Endothelial cell of umbilical vein (primary cell): ENCODE measurements at regions not wholly inside any gene's neighbourhood (a gene's known extent, or its start where the extent isn't known, plus 50 kb on each side); places are given as distances from the start of the nearest gene placed in this dataset.
"Not testable (repeated sequence)": the region's sequence is repeated elsewhere in the genome, so short reads cannot be mapped to it uniquely, and the experiment has no call there.

Experiments used
- BruUV-seq: library from RNA; stranded (reverse); fragments of 400-500 nt; replicated peaks from 2 replicates; lab custom pipeline; 2021; lab: Mats Ljungman, UMichigan
- CTCF ChIA-PET: fragments of 300-600, 350-600 bp; sonication (Branson Sonifier 250); formaldehyde crosslinking; loops from one replicate; lab custom pipeline; 2021; ENCODE audit warnings: antibody characterized with exemption, inconsistent platforms; lab: Charles Lee
- POLR2A ChIA-PET: fragments of 300-600, 350-600 bp; sonication (Branson Sonifier 250); formaldehyde crosslinking; loops from one replicate; lab custom pipeline; 2021; ENCODE audit warnings: antibody characterized with exemption, inconsistent platforms; lab: Charles Lee
- DNase-seq: peaks from one replicate; pipeline ENCODE4 v3.0.0-alpha.2; 2011; ENCODE audit warnings: low read depth, low spot score
- FAIRE-seq: peaks from 2 replicates; lab custom pipeline; 2011; peaks lifted over from hg19 to GRCh38; lab: Jason Lieb, UNC
- H2AFZ ChIP-seq: 2 replicates; pipeline ENCODE4 v1.6.0; 2012; ENCODE audit warnings: low read depth, low read length, control low read depth, inconsistent platforms
- H3K27ac ChIP-seq: 2 replicates; pipeline ENCODE4 v1.5.1; 2011; ENCODE audit warnings: low read depth, mild to moderate bottlenecking, control low read depth, low read length, moderate library complexity; ENCODE audit not compliant: insufficient read depth
- H3K27me3 ChIP-seq, 2 experiments: 2 replicates each; pipeline versions ENCODE4 v1.6.0 to v1.6.1; 2011; ENCODE audit warnings: low read length in 2 of 2, mixed read lengths in 1 of 2; ENCODE audit not compliant: control insufficient read depth in 2 of 2, insufficient read depth in 2 of 2
- H3K36me3 ChIP-seq, 2 experiments: 2 replicates in 1 of 2; 3 replicates in 1 of 2; pipeline ENCODE4 v1.5.1; 2011; ENCODE audit warnings: low read length in 2 of 2, mild to moderate bottlenecking in 1 of 2, moderate library complexity in 1 of 2; ENCODE audit not compliant: control insufficient read depth in 2 of 2, insufficient read depth in 2 of 2; ENCODE audit errors: extremely low read depth in 1 of 2
- H3K4me1 ChIP-seq: 3 replicates; pipeline ENCODE4 v1.5.1; 2011; ENCODE audit warnings: mild to moderate bottlenecking, low read length; ENCODE audit not compliant: control insufficient read depth, insufficient read depth; ENCODE audit errors: extremely low read depth
- H3K4me2 ChIP-seq: 2 replicates; pipeline ENCODE4 v1.6.1; 2011; ENCODE audit warnings: low read length, control low read depth, mixed read lengths; ENCODE audit not compliant: insufficient read depth
- H3K4me3 ChIP-seq, 3 experiments: fragments of 200-600 bp in 1 of 3; sonication (generic), shearing (Covaris generic) in 1 of 3; replicated peaks in 1 of 3; 2 replicates each; pipeline ENCODE4 v1.5.1; 2011 to 2016; ENCODE audit warnings: control low read depth in 3 of 3, low read length in 3 of 3, mild to moderate bottlenecking in 2 of 3, inconsistent platforms in 1 of 3, low read depth in 1 of 3, moderate library complexity in 1 of 3; ENCODE audit not compliant: insufficient read depth in 1 of 3
- H3K79me2 ChIP-seq: 2 replicates; pipeline ENCODE4 v1.6.0; 2012; ENCODE audit warnings: low read length, inconsistent platforms; ENCODE audit not compliant: control insufficient read depth, insufficient read depth
- H3K9ac ChIP-seq: replicated peaks from 2 replicates; pipeline ENCODE3; 2011; ENCODE audit warnings: low read length, control low read depth; ENCODE audit not compliant: insufficient read depth; ENCODE audit errors: extremely low read depth
- H3K9me1 ChIP-seq: replicated peaks from 3 replicates; pipeline ENCODE4 v1.6.0; 2011; ENCODE audit warnings: mild to moderate bottlenecking, low read length; ENCODE audit not compliant: control insufficient read depth, insufficient read depth; ENCODE audit errors: extremely low read depth
- H3K9me3 ChIP-seq: replicated peaks from 2 replicates; pipeline ENCODE4 v1.5.1; 2012; ENCODE audit warnings: low read length, inconsistent platforms; ENCODE audit not compliant: control insufficient read depth, insufficient read depth
- H4K20me1 ChIP-seq: replicated peaks from 2 replicates; pipeline ENCODE3; 2011; ENCODE audit warnings: mild to moderate bottlenecking, low read length; ENCODE audit not compliant: control insufficient read depth, insufficient read depth; ENCODE audit errors: extremely low read depth
- EZH2 ChIP-seq: IDR thresholded peaks from 2 replicates; pipeline ENCODE4 v1.6.1; 2012; ENCODE audit warnings: borderline replicate concordance, low read depth, mild to moderate bottlenecking, moderate library complexity, low read length, inconsistent platforms; ENCODE audit not compliant: severe bottlenecking
- FOS ChIP-seq: IDR thresholded peaks from 2 replicates; pipeline ENCODE4 v1.6.1; 2011; ENCODE audit warnings: mild to moderate bottlenecking, low read length, moderate library complexity, borderline replicate concordance; ENCODE audit not compliant: insufficient read depth
- GATA2 ChIP-seq: IDR thresholded peaks from 2 replicates; pipeline ENCODE4 v1.7.0; 2011; ENCODE audit warnings: low read depth, mild to moderate bottlenecking, moderate library complexity, mixed read lengths, low read length; ENCODE audit not compliant: insufficient read length, insufficient read depth
- JUN ChIP-seq: IDR thresholded peaks from 2 replicates; pipeline ENCODE4 v1.6.1; 2011; ENCODE audit warnings: borderline replicate concordance, low read depth; ENCODE audit not compliant: insufficient read length, insufficient read depth
- MYC ChIP-seq: IDR thresholded peaks from one replicate; pipeline ENCODE4 v1.6.1; 2011; ENCODE audit warnings: mild to moderate bottlenecking, low read depth, low read length
- POLR2A ChIP-seq: IDR thresholded peaks from 2 replicates; pipeline ENCODE4 v1.6.1; 2012; ENCODE audit warnings: low read depth, mild to moderate bottlenecking, control low read depth, low read length
- POLR2AphosphoS5 ChIP-seq: IDR thresholded peaks from 2 replicates; pipeline ENCODE4 v1.6.1; 2012; ENCODE audit warnings: low read depth, mild to moderate bottlenecking, control low read depth, low read length, moderate library complexity; ENCODE audit not compliant: insufficient read depth
- dilution Hi-C: fragments of 300-500 bp; cut with MboI; formaldehyde crosslinking; loops from one replicate; pipeline ENCODE4 v1.15.0; 2019; ENCODE audit warnings: low sequenced_read_pairs; ENCODE audit not compliant: extremely low pct_ligation_motif_present
- intact Hi-C: fragments of 100-400 bp; cut with micrococcal nuclease; formaldehyde crosslinking; loops from one replicate; pipeline ENCODE4 v1.10.0; 2022
- TF ChIP-seq, protein P1 (sequence below): IDR thresholded peaks from 2 replicates; pipeline ENCODE4 v1.6.1; 2011; ENCODE audit not compliant: insufficient read depth, insufficient read length
- TF ChIP-seq, protein P2 (sequence below), 2 donors: IDR thresholded peaks; 1 replicate in 1 of 2; 2 replicates in 1 of 2; pipeline ENCODE4 v1.5.1; 2011; ENCODE audit warnings: low read length in 2 of 2, mild to moderate bottlenecking in 2 of 2, moderate library complexity in 2 of 2, control low read depth in 1 of 2, inconsistent platforms in 1 of 2, low read depth in 1 of 2; ENCODE audit not compliant: insufficient read depth in 1 of 2; ENCODE audit errors: extremely low read depth in 1 of 2

DNA sequence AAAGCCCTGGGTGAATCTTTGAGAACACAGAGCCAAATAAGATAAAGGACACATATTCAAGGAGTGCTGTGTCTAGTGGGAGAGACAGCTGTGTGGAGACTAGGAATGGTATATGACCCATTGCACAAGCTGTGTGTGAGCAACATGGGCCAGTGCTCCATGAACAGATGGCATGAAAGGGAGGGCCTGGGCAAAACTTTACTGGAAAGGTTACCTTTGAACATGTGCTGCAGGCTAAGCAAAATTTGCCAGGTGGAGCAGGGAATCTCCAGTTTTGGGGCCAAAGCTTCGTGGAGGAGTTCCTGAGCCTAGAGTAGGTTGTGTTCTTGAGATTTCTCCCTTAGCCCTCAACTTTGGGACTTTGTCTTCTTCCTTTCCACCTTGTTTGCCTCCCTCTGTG lies 446.1 kb upstream of the PROX1 start:
- intact Hi-C loops (no loop called here), dilution Hi-C loops (no loop called here)
- BruUV-seq: no TSS peak
- H3K36me3 ChIP-seq: no peaks in the 10 kb centered on the region
- H3K4me3 ChIP-seq: no peak overlapping the region
- no peak overlapping the region for H3K27ac ChIP-seq
- H3K9ac ChIP-seq: no peak overlapping the region
- no peaks in the 10 kb centered on the region for H3K79me2 ChIP-seq
- DNase-seq: no peak
- no peaks in the 10 kb centered on the region for H3K9me3 ChIP-seq
- TF ChIP-seq POLR2AphosphoS5 (no peak), FOS (no peak), MYC (no peak), JUN (no peak), GATA2 (no peak), POLR2A (no peak), EZH2 (no peak)
- TF ChIP-seq, protein P1, sequence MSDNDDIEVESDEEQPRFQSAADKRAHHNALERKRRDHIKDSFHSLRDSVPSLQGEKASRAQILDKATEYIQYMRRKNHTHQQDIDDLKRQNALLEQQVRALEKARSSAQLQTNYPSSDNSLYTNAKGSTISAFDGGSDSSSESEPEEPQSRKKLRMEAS: no peak
- TF ChIP-seq, protein P2, sequence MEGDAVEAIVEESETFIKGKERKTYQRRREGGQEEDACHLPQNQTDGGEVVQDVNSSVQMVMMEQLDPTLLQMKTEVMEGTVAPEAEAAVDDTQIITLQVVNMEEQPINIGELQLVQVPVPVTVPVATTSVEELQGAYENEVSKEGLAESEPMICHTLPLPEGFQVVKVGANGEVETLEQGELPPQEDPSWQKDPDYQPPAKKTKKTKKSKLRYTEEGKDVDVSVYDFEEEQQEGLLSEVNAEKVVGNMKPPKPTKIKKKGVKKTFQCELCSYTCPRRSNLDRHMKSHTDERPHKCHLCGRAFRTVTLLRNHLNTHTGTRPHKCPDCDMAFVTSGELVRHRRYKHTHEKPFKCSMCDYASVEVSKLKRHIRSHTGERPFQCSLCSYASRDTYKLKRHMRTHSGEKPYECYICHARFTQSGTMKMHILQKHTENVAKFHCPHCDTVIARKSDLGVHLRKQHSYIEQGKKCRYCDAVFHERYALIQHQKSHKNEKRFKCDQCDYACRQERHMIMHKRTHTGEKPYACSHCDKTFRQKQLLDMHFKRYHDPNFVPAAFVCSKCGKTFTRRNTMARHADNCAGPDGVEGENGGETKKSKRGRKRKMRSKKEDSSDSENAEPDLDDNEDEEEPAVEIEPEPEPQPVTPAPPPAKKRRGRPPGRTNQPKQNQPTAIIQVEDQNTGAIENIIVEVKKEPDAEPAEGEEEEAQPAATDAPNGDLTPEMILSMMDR (IDR thresholded peaks at IDR 0.05; ENCODE audit: extremely low read depth in 1 of 2, insufficient read depth in 1 of 2, low read depth in 1 of 2, low read length in 2 of 2): no peak
- no peaks in the 10 kb centered on the region for H3K27me3 ChIP-seq
- ChIA-PET CTCF (interaction anchor here (0.6 kb wide), 1 partner anchor 238 kb away, joined by 4 read pairs; no protein-coding TSS in a partner anchor), POLR2A (no interaction called here)
- no peaks in the 10 kb centered on the region for H3K9me1 ChIP-seq
- no peak overlapping the region for H3K4me2 ChIP-seq
- no peaks in the 10 kb centered on the region for H3K4me1 ChIP-seq
- no peak overlapping the region for H2AFZ ChIP-seq
- no peak for FAIRE-seq
- no peaks in the 10 kb centered on the region for H4K20me1 ChIP-seq

DNA sequence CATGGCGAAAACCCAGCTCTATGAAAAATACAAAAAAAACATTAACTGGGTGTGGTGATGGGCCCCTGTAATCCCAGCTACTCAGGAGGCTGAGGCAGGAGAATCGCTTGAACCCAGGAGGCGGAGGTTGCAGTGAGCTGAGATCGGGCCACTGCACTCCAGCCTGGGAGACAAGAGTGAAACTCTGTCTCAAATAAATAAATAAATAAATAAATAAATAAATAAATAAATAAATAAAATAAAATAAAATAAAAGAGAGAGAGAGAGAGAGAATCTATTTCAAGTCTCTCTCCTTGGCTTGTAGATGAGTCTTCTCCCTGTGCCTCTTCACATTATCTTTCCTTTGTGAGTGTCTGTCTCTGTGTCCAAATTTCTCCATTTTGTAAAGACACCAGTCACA lies 442.6 kb upstream of the PROX1 start:
- FAIRE-seq, dilution Hi-C loops: not testable (repeated sequence)

More for the DNA sequence above, 442.6 kb upstream of the PROX1 start:
- H3K79me2 ChIP-seq, H3K9me1 ChIP-seq, BruUV-seq, DNase-seq, H2AFZ ChIP-seq, intact Hi-C loops, POLR2A ChIA-PET, H3K9ac ChIP-seq, H3K27ac ChIP-seq, H3K36me3 ChIP-seq, H3K4me1 ChIP-seq, H3K9me3 ChIP-seq, H3K27me3 ChIP-seq, H3K4me2 ChIP-seq, H3K4me3 ChIP-seq, H4K20me1 ChIP-seq: not testable (repeated sequence)
- CTCF ChIA-PET: interaction anchor here (1.7 kb wide), 1 partner anchor 12 kb away, joined by 3 read pairs; no protein-coding TSS in a partner anchor
